HG02981 (cell line): ENCODE measurements at regions not wholly inside any gene's neighbourhood (a gene's known extent, or its start where the extent isn't known, plus 50 kb on each side); places are given as distances from the start of the nearest gene placed in this dataset.

Source experiments
- ATAC-seq: cut with Tn5 transposase; IDR thresholded peaks from one replicate; pipeline ENCODE4 v1.9.1; 2021; ENCODE audit warnings: mild to moderate bottlenecking, moderate library complexity; ENCODE audit not compliant: unreplicated experiment

DNA sequence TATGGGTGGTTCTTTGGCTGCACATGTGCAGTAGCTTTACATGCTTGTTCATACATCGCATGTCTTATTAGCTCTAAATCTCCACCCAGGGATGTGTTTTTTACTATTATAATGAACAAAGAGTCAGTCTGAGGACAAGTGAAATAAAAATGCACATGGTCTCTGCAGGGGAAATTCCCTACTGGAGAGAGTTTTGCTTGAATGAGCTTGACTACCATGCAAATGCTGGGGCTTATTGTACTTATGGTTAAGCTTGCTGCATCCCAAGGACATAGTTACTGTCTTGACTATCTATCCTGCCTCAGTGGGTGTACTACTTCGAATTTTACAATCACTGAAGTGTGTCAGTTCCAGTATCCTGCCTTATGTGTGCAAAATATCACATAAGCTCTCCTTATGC lies 362.7 kb downstream of the TDRD15 start:
- ATAC-seq, result no peak

DNA sequence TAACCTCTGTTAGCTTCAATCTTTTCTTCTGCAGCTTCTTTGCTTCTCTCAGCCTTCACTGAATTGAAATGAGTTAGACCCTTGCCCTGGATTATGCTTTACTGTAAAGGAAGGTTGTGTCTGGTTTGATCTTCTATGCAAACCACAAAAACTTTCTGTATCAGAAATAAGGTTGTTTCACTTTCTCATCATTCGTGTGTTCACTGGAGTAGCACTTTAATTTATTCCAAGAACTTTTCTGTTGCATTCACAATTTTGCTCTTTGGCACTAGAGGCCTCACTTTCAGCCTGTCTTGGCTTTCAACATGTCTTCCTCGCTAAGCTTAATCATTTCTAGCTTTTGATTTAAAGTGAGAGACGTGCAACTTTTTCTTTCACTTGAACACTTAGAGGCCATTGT lies 365.3 kb downstream of the TDRD15 start:
- ATAC-seq, result no peak

DNA sequence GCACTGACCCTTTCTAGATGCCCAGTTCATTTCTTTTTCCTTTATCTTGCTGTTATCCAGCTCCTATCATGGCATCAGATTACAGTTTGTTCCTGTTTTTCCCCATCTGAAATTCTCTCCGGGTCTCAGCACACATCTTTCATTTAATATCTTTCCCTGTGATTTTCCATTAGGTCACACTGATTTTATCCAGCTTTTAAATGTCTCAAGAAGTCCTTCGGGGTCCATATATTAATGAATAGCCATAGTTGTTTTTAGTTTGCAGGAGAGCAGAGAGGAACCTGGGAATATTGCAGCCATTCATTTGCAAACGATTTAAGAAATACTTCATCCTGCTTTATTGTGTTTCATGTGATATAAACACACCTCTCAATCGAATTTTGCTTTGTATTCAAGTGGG lies 374.2 kb downstream of the TDRD15 start:
- no peak for ATAC-seq

DNA sequence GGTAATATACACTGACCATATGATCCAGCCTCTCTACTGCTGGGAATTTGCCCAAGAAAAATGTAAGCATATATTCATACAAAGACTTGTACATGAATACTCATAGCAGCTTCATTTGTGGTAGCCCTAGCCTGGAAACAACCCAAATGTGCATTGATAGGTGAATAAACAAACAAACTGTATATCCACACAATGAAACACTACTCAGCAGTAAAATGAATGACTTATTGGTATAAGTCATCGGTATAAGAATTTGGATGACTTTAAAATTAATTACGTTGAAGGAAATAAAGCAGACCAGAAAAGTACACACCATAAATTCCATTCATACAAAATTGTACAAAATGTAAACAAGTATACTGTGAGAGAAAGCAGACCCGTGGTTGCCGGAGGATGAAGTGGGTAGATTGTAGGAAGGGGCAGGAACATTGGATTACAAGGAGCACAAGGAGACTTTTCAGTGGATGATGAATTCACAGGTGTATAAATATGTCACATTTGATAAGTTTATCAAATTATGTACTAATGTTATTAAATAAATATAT lies 376.7 kb downstream of the TDRD15 start:
- ATAC-seq, result no peak

DNA sequence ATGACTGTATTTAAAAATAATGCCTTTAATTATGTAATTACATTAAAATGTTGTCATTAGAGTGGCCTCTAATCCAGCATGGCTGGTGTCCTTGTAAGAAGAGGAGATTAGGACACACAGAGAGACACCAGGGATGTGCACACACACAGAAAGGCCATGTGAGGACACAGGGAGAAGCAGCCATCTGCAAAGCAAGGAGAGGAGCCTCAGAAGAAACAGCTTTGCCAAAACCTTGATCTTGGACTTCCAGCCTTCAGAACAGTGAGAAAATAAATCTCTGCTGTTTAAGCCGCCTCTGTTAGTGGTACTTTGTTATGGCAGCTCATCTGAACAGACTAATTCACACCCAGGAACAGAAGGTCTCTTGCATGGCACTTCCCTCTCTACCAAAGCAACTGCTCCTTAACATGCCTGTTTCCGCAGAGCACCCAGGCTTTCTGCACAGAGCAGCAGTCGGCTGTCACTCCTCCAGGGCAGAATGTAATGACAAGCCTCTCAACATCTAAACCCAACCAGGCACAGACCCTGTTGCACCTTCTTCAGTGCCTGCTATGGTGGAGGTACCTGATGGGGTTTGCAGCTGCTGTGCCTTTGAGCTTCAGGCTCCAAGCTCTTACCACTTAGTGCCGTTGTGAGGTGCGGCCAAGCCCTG lies 377.7 kb downstream of the TDRD15 start:
- no peak for ATAC-seq

DNA sequence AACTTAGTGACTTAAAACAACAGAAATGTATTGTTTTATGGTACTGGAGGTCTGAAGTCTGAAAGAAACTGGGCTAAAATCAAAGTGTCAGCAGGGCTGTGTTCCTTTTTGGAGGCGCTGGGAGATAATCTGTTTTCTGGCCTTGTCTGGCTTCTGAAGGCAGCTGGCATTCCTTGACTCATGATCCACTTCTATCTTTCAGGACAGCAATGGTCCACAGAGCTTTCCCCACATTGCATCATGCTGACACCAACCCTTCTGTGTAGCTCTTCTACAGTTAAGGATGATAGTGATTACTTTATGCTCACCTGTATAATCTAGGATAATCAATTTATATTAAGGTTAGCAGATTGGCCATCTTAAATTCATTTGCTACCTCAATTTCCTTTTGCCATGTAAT lies 392.1 kb downstream of the TDRD15 start:
- ATAC-seq, result no peak

DNA sequence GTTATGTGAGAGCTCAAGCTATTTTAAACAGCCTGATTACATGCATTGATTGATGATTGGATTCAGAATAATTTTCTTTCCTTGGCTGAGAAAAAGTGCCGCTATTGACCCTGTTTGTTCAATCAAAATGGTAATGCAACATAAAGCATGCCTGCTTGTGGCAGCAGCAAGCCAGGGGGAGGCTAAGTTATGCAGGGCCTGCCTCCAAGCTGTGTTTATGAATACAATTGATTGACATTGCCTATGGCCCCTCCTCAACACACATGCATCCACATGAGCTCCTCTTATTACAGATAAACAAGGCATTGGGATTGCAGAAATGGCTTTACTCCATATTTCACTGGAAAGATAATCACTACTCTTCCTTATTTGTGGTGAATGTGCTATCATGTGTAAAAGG lies 395.6 kb downstream of the TDRD15 start:
- no peak for ATAC-seq

DNA sequence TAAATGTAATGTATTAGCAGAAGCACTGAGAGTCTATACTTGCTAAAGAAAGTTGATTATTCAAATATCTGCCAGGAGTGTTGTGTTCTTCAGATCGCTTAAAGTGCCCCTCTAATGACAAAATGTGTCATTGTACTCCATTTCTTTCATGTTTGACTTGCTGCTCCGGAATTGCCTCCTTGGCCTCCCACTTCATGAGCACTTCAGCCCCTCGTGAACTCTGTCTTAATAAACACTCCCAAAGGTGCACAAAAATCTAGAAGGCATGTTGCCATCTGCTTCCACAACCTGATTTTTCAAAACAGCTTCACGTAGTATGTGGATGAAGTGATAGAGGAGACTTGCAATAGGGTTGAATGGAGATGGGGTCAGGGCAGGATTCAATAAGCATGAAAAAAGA lies 396.1 kb downstream of the TDRD15 start:
- no peak for ATAC-seq

DNA sequence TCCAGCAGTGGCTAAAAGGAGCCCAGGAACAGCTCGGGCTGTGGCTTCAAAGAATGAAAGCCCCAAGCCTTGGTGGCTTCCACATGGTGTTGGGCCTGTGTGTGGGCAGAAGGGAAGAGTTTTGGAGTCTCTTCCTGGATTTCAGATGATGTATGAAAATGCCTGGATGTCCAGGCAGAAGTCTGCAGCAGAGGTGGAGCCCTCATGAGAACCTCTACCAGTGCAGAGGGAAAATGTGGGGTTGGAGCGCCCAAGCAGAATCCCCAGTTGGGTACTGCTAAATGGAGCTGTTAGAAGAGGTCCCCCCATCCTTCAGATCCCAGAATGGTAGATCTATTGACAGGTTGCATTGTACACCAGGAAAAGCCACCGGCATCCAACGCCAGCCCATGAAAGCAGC lies 412.1 kb downstream of the TDRD15 start:
- ATAC-seq, result no peak

DNA sequence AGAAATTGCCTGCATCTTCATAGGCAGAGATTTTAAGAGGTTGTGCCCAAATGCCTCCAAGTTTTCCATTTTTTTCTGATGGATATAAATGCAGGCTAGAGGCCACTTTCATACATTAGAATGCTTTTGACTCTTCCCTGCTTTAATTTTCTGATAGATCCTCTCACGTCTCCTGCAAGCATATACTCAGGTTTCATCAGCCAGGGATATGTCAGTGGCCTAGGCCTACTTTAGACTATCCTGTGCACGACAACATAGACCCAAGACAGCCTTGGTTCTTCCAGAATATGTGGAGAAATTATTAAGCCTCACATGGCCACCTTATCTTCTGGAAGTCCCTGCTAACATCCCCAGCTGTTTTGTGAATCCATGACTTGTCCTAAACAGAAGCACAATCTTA lies 415.9 kb downstream of the TDRD15 start:
- no peak for ATAC-seq

DNA sequence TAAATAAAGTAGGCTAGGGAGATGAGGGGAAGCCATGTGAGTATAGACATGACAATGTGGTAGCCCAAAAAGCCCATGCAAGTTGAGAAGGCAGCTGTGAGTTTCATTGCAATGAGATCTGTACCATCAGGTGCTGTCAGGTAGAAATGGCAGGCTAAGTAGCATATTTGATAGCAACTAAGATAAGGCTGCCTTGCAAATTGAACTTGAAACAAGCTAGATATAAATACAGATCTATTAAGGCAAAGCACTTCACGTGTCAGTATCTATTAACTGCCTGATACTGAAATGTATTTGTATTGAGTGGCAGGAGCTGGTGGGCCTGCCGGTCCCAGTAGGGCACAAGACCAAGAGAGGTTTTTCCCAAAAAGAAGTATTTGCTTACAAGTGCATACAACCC lies 419.9 kb downstream of the TDRD15 start:
- ATAC-seq, result no peak

DNA sequence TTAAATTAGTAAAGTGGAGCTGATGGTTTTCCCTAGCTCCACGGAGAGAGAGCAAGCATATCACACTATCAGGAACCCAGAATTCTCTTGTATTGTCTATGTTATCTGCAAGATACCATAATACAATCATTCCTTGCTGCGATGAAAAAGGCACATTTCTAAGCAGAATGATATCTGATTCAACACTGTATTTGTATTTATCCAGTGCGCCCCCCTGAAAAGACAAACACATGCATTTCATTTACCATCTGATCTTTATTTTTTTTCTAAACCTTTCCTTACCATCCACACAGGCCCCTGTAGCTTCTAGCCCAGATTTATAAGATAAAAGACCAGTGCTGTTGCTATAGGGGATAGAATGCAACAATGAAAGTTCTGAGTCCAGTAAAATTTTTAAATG lies 420.6 kb downstream of the TDRD15 start:
- no peak for ATAC-seq

DNA sequence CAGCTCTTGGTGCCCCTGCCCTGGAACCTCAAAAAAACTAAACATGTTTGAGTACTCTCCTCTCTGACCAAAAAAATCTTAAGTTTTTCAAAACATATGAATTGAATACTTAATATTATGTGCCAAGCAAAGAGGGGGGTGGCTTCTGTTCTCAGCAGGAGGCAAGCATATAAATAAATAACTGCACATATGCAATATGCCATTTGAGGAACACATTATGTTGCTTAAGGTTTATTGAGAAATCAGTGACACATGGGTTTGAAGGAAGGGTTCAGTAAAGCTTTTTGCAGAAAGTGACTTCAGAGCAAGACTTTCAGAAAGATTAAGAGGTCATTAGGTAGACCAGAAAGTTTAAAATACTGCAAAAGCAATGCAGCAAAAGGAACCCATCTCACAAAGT lies 429.2 kb downstream of the TDRD15 start:
- ATAC-seq, result no peak

DNA sequence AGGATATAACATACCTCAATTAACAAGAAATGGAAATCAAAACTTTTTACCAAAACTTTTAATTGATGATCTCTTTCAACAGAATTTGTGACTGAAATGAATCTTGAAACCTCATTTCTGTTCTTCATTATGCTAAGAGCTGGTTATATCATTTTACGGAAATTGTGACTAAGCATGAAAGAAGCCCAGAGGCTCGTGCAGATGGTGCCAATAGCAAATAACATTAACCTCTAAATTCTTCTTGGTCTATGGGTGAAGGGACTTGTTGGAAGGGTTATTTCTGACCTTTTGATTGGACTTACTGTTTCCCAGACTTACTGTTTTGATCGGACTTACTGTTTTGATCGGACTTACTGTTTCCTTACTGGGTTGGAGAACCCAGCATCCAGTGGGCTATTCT lies 435.6 kb downstream of the TDRD15 start:
- ATAC-seq, result no peak

DNA sequence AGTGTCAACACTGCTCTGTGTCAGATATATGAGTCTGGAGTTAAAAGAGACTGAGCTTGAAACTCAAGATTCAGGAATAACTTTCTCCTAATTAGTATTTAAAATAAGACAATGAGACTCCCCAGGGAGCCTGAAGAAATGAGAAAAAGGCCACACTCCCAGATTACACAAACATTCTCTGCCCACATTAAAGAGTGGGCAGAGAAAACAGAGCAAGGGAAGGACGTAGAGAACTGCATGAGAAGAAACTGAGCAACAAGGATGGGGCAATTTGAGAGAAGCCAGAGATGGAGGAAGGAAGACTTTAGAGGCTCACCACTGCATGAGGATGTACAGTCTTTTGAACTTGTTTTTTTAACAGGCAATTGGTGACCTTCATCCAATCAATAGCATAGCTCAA lies 438.2 kb downstream of the TDRD15 start:
- ATAC-seq, result no peak

DNA sequence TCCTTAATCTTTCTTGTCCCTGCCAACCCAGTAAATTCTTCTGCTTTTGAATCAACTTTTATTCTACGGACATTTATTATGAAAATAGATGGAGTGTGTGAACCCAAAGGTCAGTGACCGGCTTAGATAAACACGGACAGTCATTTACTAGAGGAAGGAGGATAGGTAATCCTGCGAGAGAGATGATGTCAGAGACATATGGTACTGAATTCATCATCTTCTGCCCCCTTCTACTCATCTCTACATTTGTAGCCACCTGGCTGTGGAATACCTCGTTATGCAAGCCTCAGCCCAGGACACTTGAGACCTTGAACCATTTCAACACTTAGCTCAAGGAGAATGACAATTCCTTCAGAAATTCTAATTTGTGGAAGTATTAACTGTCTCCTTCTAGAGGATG lies 443.6 kb downstream of the TDRD15 start:
- ATAC-seq, result no peak

DNA sequence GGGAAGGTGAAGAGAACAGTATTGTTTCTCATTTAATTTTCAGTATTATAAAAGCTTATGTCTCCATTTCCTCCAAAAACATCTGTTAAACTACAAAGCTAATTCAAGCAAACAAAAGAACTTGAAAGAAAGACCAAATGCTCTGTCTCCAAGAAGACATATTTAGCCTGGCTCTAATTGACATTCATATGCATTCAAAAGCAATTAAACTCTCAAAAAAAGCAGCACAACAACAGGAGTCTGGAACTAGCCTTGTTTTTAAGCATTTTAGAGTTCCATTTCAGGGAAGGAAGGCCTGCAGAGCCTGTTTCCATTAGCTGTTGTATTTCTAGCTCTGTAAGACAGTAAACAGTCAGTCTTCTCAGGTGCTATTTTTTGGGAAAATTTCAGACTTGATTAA lies 447.9 kb downstream of the TDRD15 start:
- no peak for ATAC-seq

DNA sequence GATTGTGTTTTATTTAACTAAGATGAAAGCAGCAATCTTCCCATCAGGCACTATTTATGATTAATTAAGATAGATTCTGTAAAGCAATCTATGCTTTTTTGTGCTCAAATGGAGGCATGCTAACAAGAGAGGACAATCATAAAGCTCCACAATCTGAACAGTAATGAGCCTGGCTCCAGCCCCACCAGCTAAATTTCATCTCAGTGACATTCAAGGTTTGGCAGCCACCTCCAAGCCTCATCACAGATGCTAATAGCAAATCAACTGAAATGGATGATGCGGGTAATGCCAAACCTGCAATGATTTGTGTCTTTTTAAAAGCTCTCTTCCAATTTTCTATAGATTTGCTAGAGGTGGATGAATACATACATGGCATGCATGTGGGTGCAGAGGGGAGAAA lies 456.6 kb downstream of the TDRD15 start:
- no peak for ATAC-seq

DNA sequence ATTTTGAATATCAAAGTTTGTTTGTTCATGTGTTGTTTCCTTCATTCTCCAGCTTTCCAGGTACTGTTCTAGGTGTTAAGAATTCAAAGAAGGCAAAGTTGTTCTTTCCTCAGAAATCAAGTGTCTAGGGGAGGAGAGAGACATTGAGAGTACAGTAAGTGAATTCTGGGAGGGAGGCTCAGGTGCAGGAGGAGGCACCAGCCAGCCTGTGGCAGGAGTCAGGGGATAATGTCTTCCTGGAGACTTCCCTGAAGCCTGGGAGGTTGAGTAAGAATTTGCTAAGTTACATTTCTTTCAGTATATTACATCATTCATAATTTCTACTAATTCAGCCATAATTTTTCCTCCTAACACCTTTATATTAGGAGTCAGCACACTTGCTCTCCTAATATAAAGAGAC lies 462.1 kb downstream of the TDRD15 start:
- no peak for ATAC-seq

DNA sequence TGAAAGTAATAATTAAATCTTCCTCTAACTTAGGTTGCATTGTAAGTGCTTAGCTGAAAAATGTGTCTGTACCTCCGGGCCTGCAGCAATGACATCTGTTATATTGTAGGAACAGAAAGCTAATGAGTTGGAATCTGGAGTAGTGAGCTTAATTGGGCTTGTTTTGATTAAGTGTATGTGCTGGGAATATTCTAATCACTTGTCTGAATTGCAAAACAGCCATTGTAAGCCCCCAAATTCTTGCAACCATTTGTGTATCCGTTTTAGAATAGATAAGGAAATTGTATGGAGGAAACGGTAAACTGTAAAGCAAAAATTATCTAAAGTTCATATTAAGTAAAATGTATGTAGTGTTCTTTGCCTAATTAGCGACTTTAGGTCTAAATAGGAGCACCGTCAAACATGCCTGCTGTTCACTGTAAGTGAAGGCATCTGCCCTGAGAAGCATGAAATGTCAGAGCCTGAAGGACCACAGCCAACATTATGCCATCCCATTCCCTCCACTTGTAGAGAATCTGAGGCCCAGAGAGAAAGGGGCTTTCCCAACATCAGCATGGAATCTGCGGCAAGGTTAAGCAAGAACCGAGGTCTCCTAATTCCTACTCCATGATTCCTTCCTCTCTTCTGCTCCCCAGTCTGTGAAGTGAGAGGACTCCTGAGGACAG lies 466.4 kb downstream of the TDRD15 start:
- ATAC-seq, result no peak

DNA sequence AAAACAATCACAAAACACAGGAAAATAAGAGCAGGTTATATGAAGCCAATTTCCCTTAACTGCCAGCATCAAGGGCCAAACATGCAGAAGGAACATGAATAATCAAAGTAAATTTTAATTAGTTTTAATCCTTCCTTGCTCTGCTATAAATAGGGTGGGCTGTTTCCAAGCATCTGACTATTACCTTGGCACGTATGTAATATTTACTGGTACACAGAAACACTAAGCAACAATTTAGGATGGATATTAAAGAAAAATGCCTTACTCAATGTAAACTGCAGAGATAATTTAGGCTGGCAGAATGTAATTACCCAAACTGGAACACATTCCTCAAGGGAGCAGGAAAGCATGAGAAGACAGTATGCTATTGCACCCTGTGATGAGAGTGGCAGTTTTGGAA lies 468.2 kb downstream of the TDRD15 start:
- ATAC-seq, result no peak

DNA sequence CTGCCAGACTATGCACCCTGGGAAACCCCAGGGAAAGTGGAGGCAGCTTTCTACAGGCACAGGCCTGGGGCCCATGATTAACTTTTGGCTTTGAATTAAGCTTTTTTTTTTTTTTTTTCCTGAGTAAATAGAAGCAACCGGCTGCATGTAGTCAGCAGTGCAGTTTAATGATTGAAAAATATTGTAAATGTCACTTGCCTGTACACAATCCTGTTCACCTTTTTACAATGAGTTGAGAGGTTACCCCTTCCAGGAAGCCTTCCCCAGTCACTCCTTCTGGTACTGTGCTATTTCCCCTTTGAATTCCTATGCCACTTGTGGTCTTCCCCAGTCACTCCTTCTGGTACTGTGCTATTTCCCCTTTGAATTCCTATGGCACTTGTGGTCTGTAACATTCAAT lies 475.6 kb downstream of the TDRD15 start:
- no peak for ATAC-seq

DNA sequence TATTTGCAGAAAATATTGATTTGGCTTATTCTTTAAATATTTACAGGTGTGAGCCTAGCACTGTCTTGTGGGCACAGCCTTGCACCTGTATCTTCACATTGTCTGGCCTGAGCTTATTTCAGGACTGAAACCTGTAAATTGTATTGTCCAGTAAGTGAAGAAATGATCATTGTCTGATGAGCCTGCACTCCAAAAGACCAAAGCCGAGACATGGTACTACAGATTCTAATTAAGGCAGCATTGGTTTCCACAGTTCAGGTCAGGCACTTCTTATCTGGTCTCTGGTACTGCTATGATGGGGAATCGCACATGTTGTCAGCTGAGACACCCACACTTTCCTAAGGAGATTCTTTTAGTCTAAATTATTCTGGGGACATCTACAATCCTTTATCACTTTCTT lies 479.0 kb downstream of the TDRD15 start:
- ATAC-seq, result no peak
